ENCODE measurements at regions not wholly inside any gene's neighbourhood (a gene's known extent, or its start where the extent isn't known, plus 50 kb on each side); places are given as distances from the start of the nearest gene placed in this dataset.

- H3K4me3 ChIP-seq (ENCODE audit: low read depth, low read length, poor library complexity, severe bottlenecking) = no peak overlapping the region
These were observed 519.3 kb upstream of the MKI67 start for GRCh38 chr10:128645486-128645885.

GRCh38 chr10:128646956-128647355 is 520.7 kb upstream of the MKI67 start:
- H3K9ac ChIP-seq (ENCODE audit: low read length) = no peak overlapping the region
- no peak overlapping the region for H2AFZ ChIP-seq (ENCODE audit: low read length)
- no peaks in the 10 kb centered on the region for H3K79me2 ChIP-seq (ENCODE audit: insufficient read depth, low read length)
- TF ChIP-seq CTCF (IDR thresholded peaks at IDR 0.05; ENCODE audit: low read length) (no peak), EZH2 (IDR thresholded peaks at IDR 0.05; ENCODE audit: borderline replicate concordance, low read length) (no peak)
- no peaks in the 10 kb centered on the region for H3K36me3 ChIP-seq (ENCODE audit: insufficient read depth, low read length)
- H4K20me1 ChIP-seq (ENCODE audit: insufficient read depth, low read length) = no peaks in the 10 kb centered on the region
- no peaks in the 10 kb centered on the region for H3F3A ChIP-seq (ENCODE audit: insufficient read depth, low read length)
- 0 out of 2 replicates have a peak, but pooled peaks cover 3% of the 10 kb centered on the region for H3K27me3 ChIP-seq (ENCODE audit: insufficient read depth, low read length)
- no peak overlapping the region for H3K27ac ChIP-seq (ENCODE audit: low read depth, low read length, poor library complexity, severe bottlenecking)
- no peak overlapping the region for H3K4me3 ChIP-seq (ENCODE audit: low read depth, low read length, poor library complexity, severe bottlenecking)
- H3K9me3 ChIP-seq (ENCODE audit: low read length) = no peaks in the 10 kb centered on the region
- no peak overlapping the region for H3K4me2 ChIP-seq (ENCODE audit: low read length)
- H3K9me2 ChIP-seq (ENCODE audit: low read depth, low read length) = no peaks in the 10 kb centered on the region
- H3K4me1 ChIP-seq (ENCODE audit: insufficient read depth, low read length, severe bottlenecking) = no peaks in the 10 kb centered on the region

More at GRCh38 chr10:128645486-128645885, 519.3 kb upstream of the MKI67 start:
- Histone ChIP-seq H3K4me2 (ENCODE audit: low read length) (no peak overlapping the region), H4K20me1 (ENCODE audit: insufficient read depth, low read length) (no peaks in the 10 kb centered on the region), H3K4me1 (ENCODE audit: insufficient read depth, low read length, severe bottlenecking) (no peaks in the 10 kb centered on the region), H2AFZ (ENCODE audit: low read length) (no peak overlapping the region), H3K36me3 (ENCODE audit: insufficient read depth, low read length) (no peaks in the 10 kb centered on the region), H3K27ac (ENCODE audit: low read depth, low read length, poor library complexity, severe bottlenecking) (no peak overlapping the region), H3K9me3 (ENCODE audit: low read length) (no peaks in the 10 kb centered on the region), H3K27me3 (ENCODE audit: insufficient read depth, low read length) (0 out of 2 replicates have a peak, but pooled peaks cover 3% of the 10 kb centered on the region), H3K9ac (ENCODE audit: low read length) (no peak overlapping the region), H3F3A (ENCODE audit: insufficient read depth, low read length) (no peaks in the 10 kb centered on the region), H3K9me2 (ENCODE audit: low read depth, low read length) (no peaks in the 10 kb centered on the region), H3K79me2 (ENCODE audit: insufficient read depth, low read length) (no peaks in the 10 kb centered on the region)
- TF ChIP-seq CTCF (IDR thresholded peaks at IDR 0.05; ENCODE audit: low read length) = no peak
- no peak for TF ChIP-seq EZH2 (IDR thresholded peaks at IDR 0.05; ENCODE audit: borderline replicate concordance, low read length)

- Histone ChIP-seq H3K4me3 (ENCODE audit: low read depth, low read length, poor library complexity, severe bottlenecking) (no peak overlapping the region), H3K9me2 (ENCODE audit: low read depth, low read length) (no peaks in the 10 kb centered on the region), H3K9ac (ENCODE audit: low read length) (no peak overlapping the region), H3K9me3 (ENCODE audit: low read length) (no peaks in the 10 kb centered on the region), H4K20me1 (ENCODE audit: insufficient read depth, low read length) (no peaks in the 10 kb centered on the region), H3K36me3 (ENCODE audit: insufficient read depth, low read length) (no peaks in the 10 kb centered on the region), H3F3A (ENCODE audit: insufficient read depth, low read length) (no peaks in the 10 kb centered on the region), H3K27me3 (ENCODE audit: insufficient read depth, low read length) (no peaks in the 10 kb centered on the region), H3K27ac (ENCODE audit: low read depth, low read length, poor library complexity, severe bottlenecking) (no peak overlapping the region), H3K4me1 (ENCODE audit: insufficient read depth, low read length, severe bottlenecking) (no peaks in the 10 kb centered on the region), H3K79me2 (ENCODE audit: insufficient read depth, low read length) (no peaks in the 10 kb centered on the region), H2AFZ (ENCODE audit: low read length) (no peak overlapping the region), H3K4me2 (ENCODE audit: low read length) (no peak overlapping the region)
- TF ChIP-seq EZH2 (IDR thresholded peaks at IDR 0.05; ENCODE audit: borderline replicate concordance, low read length) (no peak), CTCF (IDR thresholded peaks at IDR 0.05; ENCODE audit: low read length) (no peak)
These were observed 531.3 kb upstream of the MKI67 start for GRCh38 chr10:128657548-128657947.
